SK-N-MC (cell line): ENCODE measurements at regions not wholly inside any gene's neighbourhood (a gene's known extent, or its start where the extent isn't known, plus 50 kb on each side); places are given as distances from the start of the nearest gene placed in this dataset.

ENCODE experiments used
- EZH2 ChIP-seq: fragments of 200-600 bp; sonication (generic); IDR thresholded peaks from one replicate; pipeline ENCODE4 v1.6.1; 2017; ENCODE audit warnings: antibody characterized with exemption
- FOXP2 ChIP-seq: optimal IDR thresholded peaks from 2 replicates; pipeline ENCODE3; 2011; ENCODE audit warnings: mild to moderate bottlenecking, moderate library complexity; ENCODE audit not compliant: insufficient read depth; ENCODE audit errors: extremely low read length, control extremely low read depth
- POLR2AphosphoS5 ChIP-seq: IDR thresholded peaks from 2 replicates; pipeline ENCODE4 v1.6.1; 2012; ENCODE audit warnings: mild to moderate bottlenecking, low read depth, low read length, borderline replicate concordance

DNA sequence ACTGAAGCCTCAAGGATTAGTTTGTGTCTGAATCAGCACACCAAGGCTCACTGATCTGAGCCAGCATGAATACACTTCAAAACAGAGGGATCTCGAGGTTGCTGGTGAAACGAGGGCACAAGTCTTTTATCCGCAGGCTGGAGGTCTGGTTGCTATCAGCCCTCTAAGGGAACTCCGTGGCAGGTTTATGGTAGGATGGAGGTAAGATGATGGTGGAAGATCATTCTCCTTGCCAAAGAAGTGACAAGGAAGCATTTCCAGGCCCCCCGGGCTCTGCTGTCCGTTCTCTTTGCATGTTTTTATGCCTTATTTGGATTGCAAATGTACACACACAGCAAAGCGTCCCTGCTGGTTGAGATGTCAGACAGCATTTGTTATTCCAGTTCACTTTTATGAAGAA lies 268.3 kb downstream of the ARHGAP12 start:
- TF ChIP-seq POLR2AphosphoS5, result no peak
- no peak for TF ChIP-seq EZH2
- no peak for TF ChIP-seq FOXP2
